GM18873 (cell line): ENCODE measurements at regions not wholly inside any gene's neighbourhood (a gene's known extent, or its start where the extent isn't known, plus 50 kb on each side); places are given as distances from the start of the nearest gene placed in this dataset.
"Not testable (repeated sequence)": the region's sequence is repeated elsewhere in the genome, so short reads cannot be mapped to it uniquely, and the experiment has no call there.

Source experiments
- ATAC-seq: cut with Tn5 transposase; IDR thresholded peaks from one replicate; pipeline ENCODE4 v1.9.1; 2021; ENCODE audit warnings: mild to moderate bottlenecking, moderate library complexity, moderate number of reproducible peaks; ENCODE audit not compliant: unreplicated experiment, low FRiP score

- ATAC-seq, result no peak
Measured at GRCh38 chr4:124846306-124846705, 133.8 kb upstream of the ANKRD50 start.

- ATAC-seq, result no peak
Measured at GRCh38 chr4:124839786-124840390, 127.4 kb upstream of the ANKRD50 start.

GRCh38 chr4:124833831-124834505 is 121.4 kb upstream of the ANKRD50 start:
- ATAC-seq, result no peak

GRCh38 chr4:124828382-124828781 is 115.8 kb upstream of the ANKRD50 start:
- ATAC-seq, result no peak

- no peak for ATAC-seq
Measured at GRCh38 chr4:124817531-124817930, 105.0 kb upstream of the ANKRD50 start.

- ATAC-seq, result not testable (repeated sequence)
Measured at GRCh38 chr4:124812203-124812602, 99.7 kb upstream of the ANKRD50 start.

GRCh38 chr4:124810827-124811226 is 98.3 kb upstream of the ANKRD50 start:
- ATAC-seq, result no peak

- no peak for ATAC-seq
Measured at GRCh38 chr4:124807421-124807820, 94.9 kb upstream of the ANKRD50 start.

- no peak for ATAC-seq
Measured at GRCh38 chr4:124806403-124806802, 93.9 kb upstream of the ANKRD50 start.

GRCh38 chr4:124804584-124804983 is 92.1 kb upstream of the ANKRD50 start:
- ATAC-seq, result peak; percentile 90

- ATAC-seq, result peak; percentile 2
Measured at GRCh38 chr4:124804041-124804440, 91.5 kb upstream of the ANKRD50 start.

- peak; percentile 61 for ATAC-seq
Measured at GRCh38 chr4:124803641-124804040, 91.1 kb upstream of the ANKRD50 start.

- ATAC-seq, result no peak
Measured at GRCh38 chr4:124803026-124803425, 90.5 kb upstream of the ANKRD50 start.

GRCh38 chr4:124797223-124797622 is 84.7 kb upstream of the ANKRD50 start:
- ATAC-seq, result no peak

GRCh38 chr4:124790471-124790870 is 77.9 kb upstream of the ANKRD50 start:
- ATAC-seq, result no peak

- no peak for ATAC-seq
Measured at GRCh38 chr4:124786634-124787033, 74.1 kb upstream of the ANKRD50 start.

GRCh38 chr4:124785645-124786044 is 73.1 kb upstream of the ANKRD50 start:
- ATAC-seq, result no peak

- ATAC-seq, result no peak
Measured at GRCh38 chr4:124783847-124784246, 71.3 kb upstream of the ANKRD50 start.

GRCh38 chr4:124777007-124777406 is 64.5 kb upstream of the ANKRD50 start:
- ATAC-seq, result no peak

- ATAC-seq, result no peak
Measured at GRCh38 chr4:124768596-124769365, 56.2 kb upstream of the ANKRD50 start.

GRCh38 chr4:124762956-124763355 is 50.4 kb upstream of the ANKRD50 start:
- ATAC-seq, result no peak
